ENCODE measurements at regions not wholly inside any gene's neighbourhood (a gene's known extent, or its start where the extent isn't known, plus 50 kb on each side); places are given as distances from the start of the nearest gene placed in this dataset.

- TF ChIP-seq CTCF (IDR thresholded peaks at IDR 0.05; ENCODE audit: poor library complexity) (no peak), EZH2 (IDR thresholded peaks at IDR 0.05; ENCODE audit: borderline replicate concordance) (no peak)
These were observed 404.6 kb upstream of the DDI1 start for GRCh38 chr11:103631841-103632240.
